GM23338 (cell line): ENCODE measurements at regions not wholly inside any gene's neighbourhood (a gene's known extent, or its start where the extent isn't known, plus 50 kb on each side); places are given as distances from the start of the nearest gene placed in this dataset.

Source experiments
- ATAC-seq: fragments of 200-7000 bp; cut with Tn5 transposase; 3 replicates; pipeline ENCODE4 v1.9.1; 2020
- DNase-seq: peaks from one replicate; pipeline ENCODE4 v3.0.0-alpha.2; 2015; ENCODE audit warnings: low spot score
- H2AFZ ChIP-seq: fragments of 200-600 bp; sonication (generic); 2 replicates; pipeline ENCODE4 v1.8.0; 2016; ENCODE audit warnings: antibody characterized with exemption, mild to moderate bottlenecking, moderate library complexity
- H3F3A ChIP-seq: fragments of 200-600 bp; sonication (generic); replicated peaks from 2 replicates; pipeline ENCODE4 v1.8.0; 2017; ENCODE audit warnings: antibody characterized with exemption, mixed run types, low read depth
- H3K27ac ChIP-seq: fragments of 200-600 bp; sonication (generic); 2 replicates; pipeline ENCODE4 v1.6.1; 2016; ENCODE audit warnings: low read depth
- H3K27me3 ChIP-seq: fragments of 200-600 bp; sonication (generic); 2 replicates; pipeline ENCODE4 v1.8.0; 2016; ENCODE audit warnings: mild to moderate bottlenecking, mixed run types, moderate library complexity; ENCODE audit not compliant: insufficient read depth
- H3K36me3 ChIP-seq: fragments of 200-600 bp; sonication (generic); 2 replicates; pipeline ENCODE4 v1.8.0; 2016; ENCODE audit warnings: mild to moderate bottlenecking; ENCODE audit not compliant: insufficient read depth
- H3K4me1 ChIP-seq: fragments of 200-600 bp; sonication (generic); 2 replicates; pipeline ENCODE4 v1.8.0; 2016; ENCODE audit warnings: mild to moderate bottlenecking, moderate library complexity; ENCODE audit not compliant: insufficient read depth
- H3K4me2 ChIP-seq: fragments of 200-600 bp; sonication (generic); 2 replicates; pipeline ENCODE4 v1.7.1; 2017; ENCODE audit warnings: mixed run types
- H3K4me3 ChIP-seq: fragments of 200-600 bp; sonication (generic); 2 replicates; pipeline ENCODE4 v1.6.1; 2016; ENCODE audit warnings: mixed run types
- H3K79me2 ChIP-seq: fragments of 200-600 bp; sonication (generic); replicated peaks from 2 replicates; pipeline ENCODE4 v1.8.0; 2017; ENCODE audit warnings: mild to moderate bottlenecking; ENCODE audit not compliant: insufficient read depth
- H3K9me2 ChIP-seq: fragments of 200-600 bp; sonication (generic); 2 replicates; pipeline ENCODE4 v1.8.0; 2017; ENCODE audit not compliant: insufficient read depth
- H4K20me1 ChIP-seq: fragments of 200-600 bp; sonication (generic); replicated peaks from 2 replicates; pipeline ENCODE4 v1.8.0; 2017; ENCODE audit warnings: mild to moderate bottlenecking; ENCODE audit not compliant: insufficient read depth
- H3K27ac Mint-ChIP-seq: 2 replicates; pipeline ENCODE4 v1.8.0; 2020; ENCODE audit warnings: inconsistent platforms, mild to moderate bottlenecking, moderate library complexity, mixed read lengths
- H3K27me3 Mint-ChIP-seq: 3 replicates; pipeline ENCODE4 v1.8.0; 2022; ENCODE audit warnings: low read depth, mild to moderate bottlenecking, moderate library complexity, mixed read lengths, inconsistent platforms; ENCODE audit not compliant: insufficient read depth, poor library complexity
- H3K36me3 Mint-ChIP-seq: 3 replicates; pipeline ENCODE4 v1.8.0; 2021; ENCODE audit warnings: low read depth, mild to moderate bottlenecking, inconsistent platforms, moderate library complexity, mixed read lengths
- H3K4me1 Mint-ChIP-seq: 3 replicates; pipeline ENCODE4 v1.8.0; 2020; ENCODE audit warnings: mild to moderate bottlenecking, inconsistent platforms, mixed read lengths
- H3K4me3 Mint-ChIP-seq: 3 replicates; pipeline ENCODE4 v1.8.0; 2021; ENCODE audit warnings: moderate library complexity, mild to moderate bottlenecking, inconsistent platforms, mixed read lengths
- H3K9me3 Mint-ChIP-seq: 3 replicates; pipeline ENCODE4 v1.8.0; 2020; ENCODE audit warnings: moderate library complexity, mild to moderate bottlenecking, inconsistent platforms, mixed read lengths
- CTCF ChIP-seq, 2 experiments: fragments of 200-600 bp in 1 of 2; sonication (generic) in 1 of 2; conservative IDR thresholded peaks; 2 replicates each; pipeline versions ENCODE4 v1.5.1 to v1.6.1; 2016 to 2017; ENCODE audit warnings: antibody characterized with exemption in 2 of 2, low read depth in 2 of 2, mild to moderate bottlenecking in 2 of 2, moderate library complexity in 1 of 2
- EZH2 ChIP-seq: fragments of 200-600 bp; sonication (generic); IDR thresholded peaks from one replicate; pipeline ENCODE4 v1.8.0; 2017; ENCODE audit warnings: antibody characterized with exemption, mild to moderate bottlenecking, low read depth; ENCODE audit not compliant: unreplicated experiment
- EZH2phosphoT487 ChIP-seq: fragments of 200-600 bp; sonication (generic); IDR thresholded peaks from one replicate; pipeline ENCODE4 v1.8.1; 2018; ENCODE audit warnings: antibody characterized with exemption; ENCODE audit not compliant: unreplicated experiment
- NANOG ChIP-seq: IDR thresholded peaks from 2 replicates; pipeline ENCODE4 v1.6.1; 2016; ENCODE audit warnings: antibody characterized with exemption, borderline replicate concordance
- REST ChIP-seq: IDR thresholded peaks from one replicate; pipeline ENCODE4 v1.6.1; 2018; ENCODE audit warnings: antibody characterized with exemption; ENCODE audit not compliant: unreplicated experiment
- STAT1 ChIP-seq: IDR thresholded peaks from one replicate; pipeline ENCODE4 v1.6.1; 2016; ENCODE audit warnings: antibody characterized with exemption; ENCODE audit not compliant: unreplicated experiment
- ZNF114 ChIP-seq: fragments of 250-450 bp; sonication (Bioruptor Pico); IDR thresholded peaks from 2 replicates; pipeline ENCODE4 v1.5.0; 2020; ENCODE audit warnings: mild to moderate bottlenecking, moderate library complexity
- ZNF331 ChIP-seq: fragments of 250-450 bp; sonication (Bioruptor Pico); IDR thresholded peaks from 2 replicates; pipeline ENCODE4 v1.5.0; 2020; ENCODE audit warnings: low read depth, mild to moderate bottlenecking, moderate library complexity
- ZNF462 ChIP-seq: fragments of 250-450 bp; sonication (Bioruptor Pico); IDR thresholded peaks from 2 replicates; pipeline ENCODE4 v1.5.0; 2020; ENCODE audit warnings: mild to moderate bottlenecking, moderate library complexity

GRCh38 chr15:98455904-98456303 is 192.4 kb upstream of the IGF1R start:
- peaks cover 3% of the 10 kb centered on the region; the same call in 1 of the 3 replicates for H3K36me3 Mint-ChIP-seq
- TF ChIP-seq ZNF331 (CRISPR knock-in tag) (no peak), ZNF114 (CRISPR knock-in tag) (no peak), REST (no peak), EZH2 (no peak), NANOG (no peak), EZH2phosphoT487 (no peak), CTCF (conservative IDR thresholded peaks at IDR 0.05; ENCODE audit: low read depth in 2 of 2) (no peak), STAT1 (no peak), ZNF462 (CRISPR knock-in tag) (no peak)
- H3K27me3 Mint-ChIP-seq, result peaks cover 9% of the 10 kb centered on the region
- Histone ChIP-seq H3K27me3 (no peaks in the 10 kb centered on the region), H2AFZ (no peak overlapping the region), H3K9me2 (0 out of 2 replicates have a peak, but pooled peaks cover 3% of the 10 kb centered on the region), H4K20me1 (no peaks in the 10 kb centered on the region), H3K27ac (no peak overlapping the region), H3F3A (no peaks in the 10 kb centered on the region), H3K79me2 (no peaks in the 10 kb centered on the region), H3K4me3 (no peak overlapping the region), H3K36me3 (no peaks in the 10 kb centered on the region), H3K4me1 (no peaks in the 10 kb centered on the region), H3K4me2 (no peak overlapping the region)
- peaks cover 5% of the 10 kb centered on the region; the same call in 1 of the 3 replicates for H3K4me1 Mint-ChIP-seq
- no peak overlapping the region for H3K4me3 Mint-ChIP-seq
- peaks cover 9% of the 10 kb centered on the region for H3K9me3 Mint-ChIP-seq
- no peak overlapping the region for H3K27ac Mint-ChIP-seq
- no peak for ATAC-seq
- no peak for DNase-seq
